ENCODE measurements at regions not wholly inside any gene's neighbourhood (a gene's known extent, or its start where the extent isn't known, plus 50 kb on each side); places are given as distances from the start of the nearest gene placed in this dataset.

GRCh38 chr10:63749915-63750314 lies 228.7 kb downstream of the REEP3 start:
- no peaks in the 10 kb centered on the region for H3K79me2 ChIP-seq (ENCODE audit: insufficient read depth, low read length)
- in situ Hi-C loops (cut with HindIII; ENCODE audit: extremely low pct_ligation_motif_present, low pct_unique_long_range_greater_than_20kb), result no loop called here
- POLR2A ChIA-PET, result no interaction called here
- no peak overlapping the region for H3K4me3 ChIP-seq (replicated peaks in 1 of 3; ENCODE audit: insufficient read depth in 1 of 3, low read depth in 2 of 3, low read length in 3 of 3)
- H3K4me1 ChIP-seq (ENCODE audit: insufficient read depth, low read length), result no peaks in the 10 kb centered on the region
- no peak overlapping the region for H3K9ac ChIP-seq (ENCODE audit: insufficient read depth, low read depth, low read length)
- H3K4me2 ChIP-seq (ENCODE audit: low read depth, low read length), result no peak overlapping the region
- H3K27ac ChIP-seq (ENCODE audit: extremely low read length, insufficient read depth, low read length), result no peak overlapping the region
- no peaks in the 10 kb centered on the region for H3K9me3 ChIP-seq (ENCODE audit: low read length)
- no TSS peak for BruUV-seq (replicated peaks)
- TF ChIP-seq ZNF282 (IDR thresholded peaks at IDR 0.05; ENCODE audit: partially characterized antibody), result no peak
- no peak for TF ChIP-seq SP4 (CRISPR knock-in tag; IDR thresholded peaks at IDR 0.05)
- TF ChIP-seq KAT2B (IDR thresholded peaks at IDR 0.05; ENCODE audit: borderline replicate concordance, low read depth, low read length), result no peak
- TF ChIP-seq NFKB2 (CRISPR knock-in tag; IDR thresholded peaks at IDR 0.05; ENCODE audit: borderline replicate concordance), result no peak
- no peak for TF ChIP-seq ZMYM2 (CRISPR knock-in tag; IDR thresholded peaks at IDR 0.05)
- TF ChIP-seq E2F5 (CRISPR knock-in tag; conservative IDR thresholded peaks at IDR 0.05), result no peak
- TF ChIP-seq ZNF558 (CRISPR knock-in tag; IDR thresholded peaks at IDR 0.05; ENCODE audit: borderline replicate concordance), result no peak
- no peak for TF ChIP-seq MLX (CRISPR knock-in tag; IDR thresholded peaks at IDR 0.05)
- no peak for TF ChIP-seq ZNF333 (CRISPR knock-in tag; IDR thresholded peaks at IDR 0.05; ENCODE audit: borderline replicate concordance)
- TF ChIP-seq POGZ (CRISPR knock-in tag; IDR thresholded peaks at IDR 0.05), result no peak
- TF ChIP-seq U2AF1 (optimal IDR thresholded peaks at IDR 0.05; ENCODE audit: low read depth, low read length), result no peak
- no peak for TF ChIP-seq MIER3 (CRISPR knock-in tag; IDR thresholded peaks at IDR 0.05; ENCODE audit: borderline replicate concordance)
- TF ChIP-seq, protein P1, sequence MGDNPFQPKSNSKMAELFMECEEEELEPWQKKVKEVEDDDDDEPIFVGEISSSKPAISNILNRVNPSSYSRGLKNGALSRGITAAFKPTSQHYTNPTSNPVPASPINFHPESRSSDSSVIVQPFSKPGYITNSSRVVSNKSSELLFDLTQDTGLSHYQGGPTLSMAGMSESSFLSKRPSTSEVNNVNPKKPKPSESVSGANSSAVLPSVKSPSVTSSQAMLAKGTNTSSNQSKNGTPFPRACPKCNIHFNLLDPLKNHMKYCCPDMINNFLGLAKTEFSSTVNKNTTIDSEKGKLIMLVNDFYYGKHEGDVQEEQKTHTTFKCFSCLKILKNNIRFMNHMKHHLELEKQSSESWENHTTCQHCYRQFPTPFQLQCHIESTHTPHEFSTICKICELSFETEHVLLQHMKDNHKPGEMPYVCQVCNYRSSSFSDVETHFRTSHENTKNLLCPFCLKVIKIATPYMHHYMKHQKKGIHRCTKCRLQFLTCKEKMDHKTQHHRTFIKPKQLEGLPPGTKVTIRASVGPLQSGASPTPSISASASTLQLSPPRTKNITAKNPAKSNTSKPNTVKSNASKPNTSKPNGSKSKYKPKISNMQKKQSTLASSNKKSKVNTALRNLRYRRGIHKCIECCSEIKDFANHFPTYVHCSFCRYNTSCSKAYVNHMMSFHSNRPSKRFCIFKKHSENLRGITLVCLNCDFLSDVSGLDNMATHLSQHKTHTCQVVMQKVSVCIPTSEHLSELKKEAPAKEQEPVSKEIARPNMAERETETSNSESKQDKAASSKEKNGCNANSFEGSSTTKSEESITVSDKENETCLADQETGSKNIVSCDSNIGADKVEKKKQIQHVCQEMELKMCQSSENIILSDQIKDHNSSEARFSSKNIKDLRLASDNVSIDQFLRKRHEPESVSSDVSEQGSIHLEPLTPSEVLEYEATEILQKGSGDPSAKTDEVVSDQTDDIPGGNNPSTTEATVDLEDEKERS (CRISPR knock-in tag; IDR thresholded peaks at IDR 0.05), result no peak
- TF ChIP-seq ZNF430 (CRISPR knock-in tag; IDR thresholded peaks at IDR 0.05), result no peak
- H2AFZ ChIP-seq (ENCODE audit: low read length), result no peak overlapping the region
- intact Hi-C loops (cut with micrococcal nuclease; ENCODE audit: unreplicated experiment), result no loop called here
- H4K20me1 ChIP-seq (ENCODE audit: insufficient read depth, low read length), result no peaks in the 10 kb centered on the region
- no peaks in the 10 kb centered on the region for H3K27me3 ChIP-seq (ENCODE audit: control insufficient read depth in 1 of 2, insufficient read depth in 2 of 2, low read length in 2 of 2)
- CTCF ChIA-PET (ENCODE audit: low intra/inter-chr PET ratio, low total read pairs), result no interaction called here
- DNase-seq (ENCODE audit: low spot score) (no peak), FAIRE-seq (no peak), ATAC-seq (no peak)
- no peaks in the 10 kb centered on the region for H3K36me3 ChIP-seq (replicated peaks in 1 of 2; ENCODE audit: control insufficient read depth in 1 of 2, insufficient read depth in 2 of 2, low read length in 2 of 2)
- WGBS (ENCODE audit: low lambda C conversion rate), result 23% methylated on average over 2 of the region's 2 CpGs

Measured in HepG2 (cell line).